Suprapubic skin (tissue), 3 donors: ENCODE measurements at regions not wholly inside any gene's neighbourhood (a gene's known extent, or its start where the extent isn't known, plus 50 kb on each side); places are given as distances from the start of the nearest gene placed in this dataset.

Source experiments
- CTCF ChIP-seq, 2 donors: fragments of 200-600 bp in 1 of 2; fragments of 450-650 bp in 1 of 2; sonication (generic) in 1 of 2; IDR thresholded peaks; one replicate each; pipeline ENCODE4 v1.5.1; 2016 to 2019; ENCODE audit warnings: antibody characterized with exemption in 2 of 2, mild to moderate bottlenecking in 1 of 2, moderate library complexity in 1 of 2
- EP300 ChIP-seq: sonication (generic); formaldehyde crosslinking; IDR thresholded peaks from one replicate; pipeline ENCODE4 v1.6.1; 2017; ENCODE audit warnings: antibody characterized with exemption
- POLR2A ChIP-seq, 2 donors: fragments of 450-650 bp; IDR thresholded peaks; one replicate each; pipeline ENCODE4 v1.6.1; 2017; ENCODE audit warnings: antibody characterized with exemption in 2 of 2, mild to moderate bottlenecking in 2 of 2, moderate library complexity in 2 of 2

GRCh38 chr11:28636566-28636965 is 528.4 kb downstream of the METTL15 start:
- TF ChIP-seq POLR2A (IDR thresholded peaks at IDR 0.05) (no peak), CTCF (IDR thresholded peaks at IDR 0.05) (no peak), EP300 (no peak)
